ENCODE measurements at regions not wholly inside any gene's neighbourhood (a gene's known extent, or its start where the extent isn't known, plus 50 kb on each side); places are given as distances from the start of the nearest gene placed in this dataset.
"Not testable (repeated sequence)": the region's sequence is repeated elsewhere in the genome, so short reads cannot be mapped to it uniquely, and the experiment has no call there.

GRCh38 chrX:125673758-125674157 lies 354.1 kb downstream of the TEX13C start:
- no peak for DNase-seq (ENCODE audit: low read depth, low spot score)

- no peak for DNase-seq (ENCODE audit: low read depth, low spot score)
Measured at GRCh38 chrX:125678258-125678657, 358.6 kb downstream of the TEX13C start.

GRCh38 chrX:125680366-125680765 lies 360.7 kb downstream of the TEX13C start:
- no peak for DNase-seq (ENCODE audit: low read depth, low spot score)

GRCh38 chrX:125681058-125681457 lies 361.4 kb downstream of the TEX13C start:
- DNase-seq (ENCODE audit: low read depth, low spot score), result no peak

GRCh38 chrX:125681507-125681906 lies 361.8 kb downstream of the TEX13C start:
- no peak for DNase-seq (ENCODE audit: low read depth, low spot score)

GRCh38 chrX:125690522-125690921 lies 370.9 kb downstream of the TEX13C start:
- DNase-seq (ENCODE audit: low read depth, low spot score), result not testable (repeated sequence)

- no peak for DNase-seq (ENCODE audit: low read depth, low spot score)
Measured at GRCh38 chrX:125694171-125694570, 374.5 kb downstream of the TEX13C start.

GRCh38 chrX:125709074-125709473 lies 389.4 kb downstream of the TEX13C start:
- no peak for DNase-seq (ENCODE audit: low read depth, low spot score)

- DNase-seq (ENCODE audit: low read depth, low spot score), result no peak
Measured at GRCh38 chrX:125709532-125709931, 389.9 kb downstream of the TEX13C start.

GRCh38 chrX:125710403-125711062 lies 390.9 kb downstream of the TEX13C start:
- DNase-seq (ENCODE audit: low read depth, low spot score), result no peak

GRCh38 chrX:125711103-125711502 lies 391.4 kb downstream of the TEX13C start:
- DNase-seq (ENCODE audit: low read depth, low spot score), result no peak

GRCh38 chrX:125713633-125714032 lies 394.0 kb downstream of the TEX13C start:
- DNase-seq (ENCODE audit: low read depth, low spot score), result no peak

- no peak for DNase-seq (ENCODE audit: low read depth, low spot score)
Measured at GRCh38 chrX:125727117-125727516, 407.4 kb downstream of the TEX13C start.

- no peak for DNase-seq (ENCODE audit: low read depth, low spot score)
Measured at GRCh38 chrX:125736008-125736729, 416.5 kb downstream of the TEX13C start.

- DNase-seq (ENCODE audit: low read depth, low spot score), result no peak
Measured at GRCh38 chrX:125742811-125743210, 423.1 kb downstream of the TEX13C start.

- DNase-seq (ENCODE audit: low read depth, low spot score), result no peak
Measured at GRCh38 chrX:125744914-125745313, 421.2 kb downstream of the DCAF12L2 start.

- peak; percentile 4 for DNase-seq (ENCODE audit: low read depth, low spot score)
Measured at GRCh38 chrX:125757794-125758564, 408.1 kb downstream of the DCAF12L2 start.

GRCh38 chrX:125758819-125759218 lies 407.3 kb downstream of the DCAF12L2 start:
- no peak for DNase-seq (ENCODE audit: low read depth, low spot score)

- no peak for DNase-seq (ENCODE audit: low read depth, low spot score)
Measured at GRCh38 chrX:125762954-125763353, 403.1 kb downstream of the DCAF12L2 start.

- peak; percentile 10 for DNase-seq (ENCODE audit: low read depth, low spot score)
Measured at GRCh38 chrX:125765347-125765746, 400.7 kb downstream of the DCAF12L2 start.

- DNase-seq (ENCODE audit: low read depth, low spot score), result no peak
Measured at GRCh38 chrX:125769628-125770027, 396.5 kb downstream of the DCAF12L2 start.

- DNase-seq (ENCODE audit: low read depth, low spot score), result peak; percentile 17
Measured at GRCh38 chrX:125778261-125778660, 387.8 kb downstream of the DCAF12L2 start.

GRCh38 chrX:125782184-125782583 lies 383.9 kb downstream of the DCAF12L2 start:
- DNase-seq (ENCODE audit: low read depth, low spot score), result no peak
